Gastrocnemius medialis (tissue), 4 donors: ENCODE measurements at regions not wholly inside any gene's neighbourhood (a gene's known extent, or its start where the extent isn't known, plus 50 kb on each side); places are given as distances from the start of the nearest gene placed in this dataset.

Experiments
- ATAC-seq, 2 donors: fragments of 150-250 bp; one replicate each; pipeline ENCODE4 v1.9.1; 2016
- DNase-seq, 2 donors: peaks; one replicate each; pipeline ENCODE4 v3.0.0-alpha.2; 2019
- H3K27ac ChIP-seq, 4 donors: fragments of 200-600 bp; sonication (generic); 1 replicate in 1 of 4; 2 replicates in 3 of 4; pipeline ENCODE4 v1.5.1; 2016 to 2018; ENCODE audit warnings: mild to moderate bottlenecking in 2 of 4, moderate library complexity in 1 of 4
- H3K27me3 ChIP-seq, 3 donors: fragments of 200-600 bp; sonication (generic) in 2 of 3; 1 replicate in 1 of 3; 2 replicates in 2 of 3; pipeline versions ENCODE4 v1.5.1 to v1.6.0; 2016 to 2019; ENCODE audit warnings: mild to moderate bottlenecking in 1 of 3, moderate library complexity in 1 of 3
- H3K36me3 ChIP-seq, 2 donors: fragments of 200-600 bp; sonication (generic) in 1 of 2; one replicate each; pipeline ENCODE4 v1.5.1; 2017 to 2018
- H3K4me1 ChIP-seq, 2 donors: fragments of 200-600 bp; sonication (generic) in 1 of 2; one replicate each; pipeline ENCODE4 v1.5.1; 2016 to 2017; ENCODE audit warnings: mild to moderate bottlenecking in 2 of 2
- H3K4me3 ChIP-seq, 4 donors: fragments of 200-600 bp; sonication (generic) in 3 of 4; 1 replicate in 1 of 4; 2 replicates in 3 of 4; pipeline ENCODE4 v1.5.1; 2016 to 2019; ENCODE audit warnings: mild to moderate bottlenecking in 2 of 4
- H3K9me3 ChIP-seq, 3 donors: fragments of 200-600 bp; sonication (generic) in 2 of 3; 1 replicate in 1 of 3; 2 replicates in 2 of 3; pipeline ENCODE4 v1.5.1; 2016 to 2019
- POLR2A ChIP-seq, 2 donors: fragments of 450-650 bp; IDR thresholded peaks; one replicate each; pipeline ENCODE4 v1.6.1; 2017; ENCODE audit warnings: antibody characterized with exemption in 2 of 2, mild to moderate bottlenecking in 2 of 2, moderate library complexity in 2 of 2
- in situ Hi-C, 4 donors: fragments of 200-750 bp; cut with MboI; loops; one replicate each; pipeline versions ENCODE4 v1.15.0 to v1.8.0; 2017; ENCODE audit warnings: low sequenced_read_pairs in 4 of 4
- intact Hi-C: fragments of 100-400 bp; cut with DNase I; formaldehyde crosslinking; loops from one replicate; pipeline ENCODE4 v1.15.1; 2023; ENCODE audit warnings: low total_unique reads
- TF ChIP-seq, protein P1 (sequence below), 5 experiments: fragments of 450-650 bp in 3 of 5; fragments of 200-600 bp in 2 of 5; sonication (generic) in 2 of 5; IDR thresholded peaks in 4 of 5; conservative IDR thresholded peaks in 1 of 5; 1 replicate in 4 of 5; 2 replicates in 1 of 5; pipeline ENCODE4 v1.5.1; 2016 to 2019; ENCODE audit warnings: antibody characterized with exemption in 5 of 5, mild to moderate bottlenecking in 3 of 5, moderate library complexity in 3 of 5

DNA sequence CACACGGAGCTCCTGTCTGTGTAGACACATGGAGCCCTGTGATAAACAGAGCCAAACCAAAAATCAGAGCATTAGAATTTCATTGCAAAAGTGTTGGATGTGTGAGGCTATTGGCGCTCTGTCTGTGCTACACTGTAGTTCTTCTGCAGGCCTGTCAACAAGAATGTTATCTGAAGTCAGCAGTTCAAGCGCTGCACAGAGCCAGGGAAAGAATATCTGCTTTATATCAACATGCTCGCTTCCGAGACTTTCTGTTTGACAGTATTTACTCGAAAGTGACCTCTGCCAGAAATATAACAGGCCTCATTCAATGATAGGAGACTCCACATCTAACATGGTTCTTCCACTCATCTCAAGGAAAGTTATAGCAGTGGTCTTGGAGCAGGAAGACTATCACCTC is 118.3 kb downstream of the CCER1 start:
- in situ Hi-C loops, result no loop called here
- no peak for DNase-seq
- ATAC-seq, result no peak

DNA sequence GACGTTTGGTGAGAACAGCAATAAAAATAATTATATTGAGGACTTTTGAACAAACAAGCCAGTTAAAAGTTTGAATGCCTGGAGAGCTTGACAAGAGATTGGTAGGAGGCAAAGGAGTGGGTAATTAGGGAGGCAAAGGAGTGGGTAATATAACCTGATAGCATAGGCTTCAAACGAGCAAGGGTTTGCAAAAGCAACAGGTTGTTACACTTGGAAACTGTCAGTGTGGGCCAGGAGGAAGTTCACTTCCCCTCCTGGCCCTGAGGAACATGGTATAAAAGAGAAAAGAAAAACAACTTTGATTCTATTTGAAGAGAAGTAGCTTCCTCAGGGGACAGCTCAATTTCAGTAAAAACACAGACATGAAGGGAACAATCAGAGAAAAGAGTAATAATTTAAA is 121.7 kb downstream of the CCER1 start:
- Histone ChIP-seq H3K9me3 (no peaks in the 10 kb centered on the region), H3K36me3 (no peaks in the 10 kb centered on the region), H3K27ac (no peak overlapping the region), H3K4me3 (no peak overlapping the region), H3K27me3 (no peaks in the 10 kb centered on the region), H3K4me1 (peaks cover 0 to 3% of the 10 kb centered on the region in 2 donors)
- no peak for DNase-seq
- ATAC-seq, result no peak
- intact Hi-C loops, result no loop called here
- no peak for TF ChIP-seq POLR2A (IDR thresholded peaks at IDR 0.05)
- TF ChIP-seq, protein P1, sequence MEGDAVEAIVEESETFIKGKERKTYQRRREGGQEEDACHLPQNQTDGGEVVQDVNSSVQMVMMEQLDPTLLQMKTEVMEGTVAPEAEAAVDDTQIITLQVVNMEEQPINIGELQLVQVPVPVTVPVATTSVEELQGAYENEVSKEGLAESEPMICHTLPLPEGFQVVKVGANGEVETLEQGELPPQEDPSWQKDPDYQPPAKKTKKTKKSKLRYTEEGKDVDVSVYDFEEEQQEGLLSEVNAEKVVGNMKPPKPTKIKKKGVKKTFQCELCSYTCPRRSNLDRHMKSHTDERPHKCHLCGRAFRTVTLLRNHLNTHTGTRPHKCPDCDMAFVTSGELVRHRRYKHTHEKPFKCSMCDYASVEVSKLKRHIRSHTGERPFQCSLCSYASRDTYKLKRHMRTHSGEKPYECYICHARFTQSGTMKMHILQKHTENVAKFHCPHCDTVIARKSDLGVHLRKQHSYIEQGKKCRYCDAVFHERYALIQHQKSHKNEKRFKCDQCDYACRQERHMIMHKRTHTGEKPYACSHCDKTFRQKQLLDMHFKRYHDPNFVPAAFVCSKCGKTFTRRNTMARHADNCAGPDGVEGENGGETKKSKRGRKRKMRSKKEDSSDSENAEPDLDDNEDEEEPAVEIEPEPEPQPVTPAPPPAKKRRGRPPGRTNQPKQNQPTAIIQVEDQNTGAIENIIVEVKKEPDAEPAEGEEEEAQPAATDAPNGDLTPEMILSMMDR (IDR thresholded peaks at IDR 0.05 in 4 of 5, conservative IDR thresholded peaks at IDR 0.05 in 1 of 5), result no peak
- in situ Hi-C loops, result no loop called here

More for the DNA sequence above, 118.3 kb downstream of the CCER1 start:
- Histone ChIP-seq H3K9me3 (no peaks in the 10 kb centered on the region), H3K4me3 (no peak overlapping the region), H3K4me1 (peaks cover 0 to 3% of the 10 kb centered on the region in 2 donors), H3K27ac (no peak overlapping the region), H3K36me3 (no peaks in the 10 kb centered on the region), H3K27me3 (no peaks in the 10 kb centered on the region)
- intact Hi-C loops, result no loop called here
- TF ChIP-seq, protein P1 (IDR thresholded peaks at IDR 0.05 in 4 of 5, conservative IDR thresholded peaks at IDR 0.05 in 1 of 5), result no peak
- TF ChIP-seq POLR2A (IDR thresholded peaks at IDR 0.05), result no peak

DNA sequence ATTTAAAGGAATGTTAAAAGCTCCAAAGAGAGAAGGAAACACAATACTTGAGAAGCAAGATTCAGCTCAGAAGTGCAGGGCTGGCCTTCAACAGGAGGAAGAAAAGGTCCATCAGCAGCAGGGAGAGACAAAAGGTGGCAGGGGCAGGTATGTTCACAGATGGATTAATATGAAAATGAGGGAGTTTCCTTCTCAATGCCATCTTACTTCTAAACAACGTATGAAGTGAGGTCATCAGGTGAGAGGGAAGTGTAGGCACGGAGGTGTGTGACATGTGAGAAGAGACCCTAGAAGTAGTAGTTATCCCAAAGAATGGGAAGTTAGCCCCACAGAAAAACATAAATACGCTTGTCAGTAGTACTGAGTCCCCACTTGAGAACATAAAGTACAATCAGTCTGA is 122.5 kb downstream of the CCER1 start:
- Histone ChIP-seq H3K36me3 (no peaks in the 10 kb centered on the region), H3K27ac (no peak overlapping the region), H3K4me1 (peaks cover 0 to 3% of the 10 kb centered on the region in 2 donors), H3K27me3 (no peaks in the 10 kb centered on the region), H3K4me3 (no peak overlapping the region), H3K9me3 (no peaks in the 10 kb centered on the region)
- no peak for TF ChIP-seq POLR2A (IDR thresholded peaks at IDR 0.05)
- TF ChIP-seq, protein P1 (IDR thresholded peaks at IDR 0.05 in 4 of 5, conservative IDR thresholded peaks at IDR 0.05 in 1 of 5), result no peak
- DNase-seq (no peak), ATAC-seq (no peak)
- in situ Hi-C loops, result no loop called here
- intact Hi-C loops, result no loop called here

DNA sequence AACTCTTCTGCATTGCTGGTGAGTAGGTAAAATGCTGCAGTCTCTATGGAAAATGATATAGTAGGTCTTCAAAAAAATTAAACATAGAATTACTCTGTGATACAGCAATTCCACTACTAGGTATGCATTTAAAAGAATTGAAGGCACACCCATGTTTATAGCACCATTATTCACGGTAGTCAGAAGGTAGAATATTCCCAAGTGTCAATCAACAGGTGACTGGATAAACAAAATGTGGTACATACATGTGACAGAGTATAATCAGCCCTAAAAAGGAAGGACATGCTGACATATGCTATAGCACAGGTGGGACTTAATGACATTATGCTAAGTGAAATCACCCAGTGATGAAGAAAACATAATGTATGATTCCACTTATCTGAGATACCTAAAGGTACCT is 123.3 kb downstream of the CCER1 start:
- intact Hi-C loops (no loop called here), in situ Hi-C loops (no loop called here)
- H3K9me3 ChIP-seq, result no peaks in the 10 kb centered on the region
- H3K27me3 ChIP-seq, result no peaks in the 10 kb centered on the region
- DNase-seq (no peak), ATAC-seq (no peak)
- no peak overlapping the region for H3K4me3 ChIP-seq
- TF ChIP-seq, protein P1 (IDR thresholded peaks at IDR 0.05 in 4 of 5, conservative IDR thresholded peaks at IDR 0.05 in 1 of 5), result no peak
- no peak for TF ChIP-seq POLR2A (IDR thresholded peaks at IDR 0.05)
- peaks cover 0 to 3% of the 10 kb centered on the region in 2 donors for H3K4me1 ChIP-seq
- no peak overlapping the region for H3K27ac ChIP-seq
- no peaks in the 10 kb centered on the region for H3K36me3 ChIP-seq

DNA sequence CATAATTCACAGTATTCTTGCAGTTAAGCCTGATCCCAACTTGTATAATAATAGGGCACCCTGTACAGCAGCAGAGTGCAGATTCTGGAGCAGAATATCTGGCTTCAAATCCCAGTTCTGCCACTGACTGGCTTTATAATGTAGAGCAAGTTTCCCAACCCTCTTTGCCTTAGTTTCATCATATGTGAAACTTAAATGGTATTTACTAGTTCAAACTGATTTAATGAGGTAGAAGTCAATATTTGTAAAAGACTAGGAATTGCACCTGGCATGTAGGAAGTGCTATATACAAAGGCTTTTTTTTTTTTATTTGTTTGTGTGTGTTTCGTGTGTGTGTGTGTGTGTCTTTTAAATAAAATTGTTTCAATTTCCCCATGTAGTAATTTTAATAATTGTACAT is 125.9 kb downstream of the CCER1 start:
- Histone ChIP-seq H3K27me3 (no peaks in the 10 kb centered on the region), H3K4me3 (no peak overlapping the region), H3K27ac (no peak overlapping the region), H3K4me1 (peaks cover 0 to 3% of the 10 kb centered on the region in 2 donors), H3K36me3 (no peaks in the 10 kb centered on the region), H3K9me3 (no peaks in the 10 kb centered on the region)
- intact Hi-C loops (no loop called here), in situ Hi-C loops (no loop called here)
- TF ChIP-seq POLR2A (IDR thresholded peaks at IDR 0.05), result no peak
- TF ChIP-seq, protein P1 (IDR thresholded peaks at IDR 0.05 in 4 of 5, conservative IDR thresholded peaks at IDR 0.05 in 1 of 5), result no peak
- ATAC-seq, result no peak
- no peak for DNase-seq
